Left ventricle myocardium inferior (tissue), 1 donor: ENCODE measurements at regions not wholly inside any gene's neighbourhood (a gene's known extent, or its start where the extent isn't known, plus 50 kb on each side); places are given as distances from the start of the nearest gene placed in this dataset.

ENCODE experiments used
- DNase-seq: peaks from one replicate; pipeline ENCODE4 v3.0.0-alpha.2; 2020
- H3K27ac ChIP-seq: fragments of 200-600 bp; replicated peaks from 2 replicates; pipeline ENCODE4 v1.8.0; 2021
- H3K27me3 ChIP-seq: fragments of 200-600 bp; 2 replicates; pipeline ENCODE4 v1.8.0; 2021; ENCODE audit warnings: low read depth
- H3K36me3 ChIP-seq: fragments of 200-600 bp; 2 replicates; pipeline ENCODE4 v1.8.0; 2021
- H3K4me1 ChIP-seq: fragments of 200-600 bp; 2 replicates; pipeline ENCODE4 v1.8.0; 2021
- H3K4me3 ChIP-seq: fragments of 200-600 bp; 2 replicates; pipeline ENCODE4 v1.8.0; 2021; ENCODE audit warnings: mild to moderate bottlenecking, moderate library complexity
- H3K9me3 ChIP-seq: fragments of 200-600 bp; replicated peaks from 2 replicates; pipeline ENCODE4 v1.8.0; 2021
- CTCF ChIP-seq: fragments of 200-600 bp; IDR thresholded peaks from 2 replicates; pipeline ENCODE4 v1.8.0; 2021; ENCODE audit warnings: antibody characterized with exemption, mild to moderate bottlenecking, borderline replicate concordance
- intact Hi-C: fragments of 100-400 bp; cut with micrococcal nuclease; formaldehyde crosslinking; loops from one replicate; pipeline ENCODE4 v1.11.0; 2022
- donor health status: DM: no; HTN: yes; CAD: no; lungs with severe emphysema.

GRCh38 chr4:11898796-11899195, 470.1 kb upstream of the HS3ST1 start:
- no peak for TF ChIP-seq CTCF
- Histone ChIP-seq H3K4me3 (no peak overlapping the region), H3K4me1 (peaks cover 7% of the 10 kb centered on the region), H3K9me3 (no peaks in the 10 kb centered on the region), H3K27me3 (no peaks in the 10 kb centered on the region), H3K27ac (no peak overlapping the region), H3K36me3 (no peaks in the 10 kb centered on the region)
- DNase-seq: no peak
- intact Hi-C loops: no loop called here

GRCh38 chr4:11895766-11896165, 467.1 kb upstream of the HS3ST1 start:
- Histone ChIP-seq H3K27me3 (no peaks in the 10 kb centered on the region), H3K27ac (no peak overlapping the region), H3K36me3 (no peaks in the 10 kb centered on the region), H3K4me1 (no peaks in the 10 kb centered on the region), H3K4me3 (no peak overlapping the region), H3K9me3 (no peaks in the 10 kb centered on the region)
- no peak for DNase-seq
- intact Hi-C loops: no loop called here
- no peak for TF ChIP-seq CTCF

- intact Hi-C loops: no loop called here
- no peak for TF ChIP-seq CTCF
- no peaks in the 10 kb centered on the region for H3K9me3 ChIP-seq
- H3K4me3 ChIP-seq: no peak overlapping the region
- DNase-seq: no peak
- H3K27ac ChIP-seq: no peak overlapping the region
- H3K36me3 ChIP-seq: no peaks in the 10 kb centered on the region
- H3K27me3 ChIP-seq: no peaks in the 10 kb centered on the region
- no peaks in the 10 kb centered on the region for H3K4me1 ChIP-seq
Observed at GRCh38 chr4:11894977-11895376, 466.3 kb upstream of the HS3ST1 start.

- Histone ChIP-seq H3K9me3 (no peaks in the 10 kb centered on the region), H3K36me3 (no peaks in the 10 kb centered on the region), H3K4me1 (no peaks in the 10 kb centered on the region), H3K27me3 (no peaks in the 10 kb centered on the region), H3K4me3 (no peak overlapping the region), H3K27ac (no peak overlapping the region)
- TF ChIP-seq CTCF: no peak
- no peak for DNase-seq
- intact Hi-C loops: no loop called here
Observed at GRCh38 chr4:11894221-11894620, 465.5 kb upstream of the HS3ST1 start.

- no peak overlapping the region for H3K4me3 ChIP-seq
- DNase-seq: no peak
- no peaks in the 10 kb centered on the region for H3K9me3 ChIP-seq
- TF ChIP-seq CTCF: no peak
- H3K27ac ChIP-seq: no peak overlapping the region
- intact Hi-C loops: no loop called here
- no peaks in the 10 kb centered on the region for H3K4me1 ChIP-seq
- H3K27me3 ChIP-seq: no peaks in the 10 kb centered on the region
- no peaks in the 10 kb centered on the region for H3K36me3 ChIP-seq
Observed at GRCh38 chr4:11889099-11889498, 460.4 kb upstream of the HS3ST1 start.

- DNase-seq: no peak
- intact Hi-C loops: no loop called here
- Histone ChIP-seq H3K4me1 (no peaks in the 10 kb centered on the region), H3K9me3 (no peaks in the 10 kb centered on the region), H3K4me3 (no peak overlapping the region), H3K36me3 (no peaks in the 10 kb centered on the region), H3K27ac (no peak overlapping the region), H3K27me3 (no peaks in the 10 kb centered on the region)
- no peak for TF ChIP-seq CTCF
Observed at GRCh38 chr4:11881947-11882346, 453.3 kb upstream of the HS3ST1 start.
